ENCODE measurements at regions not wholly inside any gene's neighbourhood (a gene's known extent, or its start where the extent isn't known, plus 50 kb on each side); places are given as distances from the start of the nearest gene placed in this dataset.

DNA sequence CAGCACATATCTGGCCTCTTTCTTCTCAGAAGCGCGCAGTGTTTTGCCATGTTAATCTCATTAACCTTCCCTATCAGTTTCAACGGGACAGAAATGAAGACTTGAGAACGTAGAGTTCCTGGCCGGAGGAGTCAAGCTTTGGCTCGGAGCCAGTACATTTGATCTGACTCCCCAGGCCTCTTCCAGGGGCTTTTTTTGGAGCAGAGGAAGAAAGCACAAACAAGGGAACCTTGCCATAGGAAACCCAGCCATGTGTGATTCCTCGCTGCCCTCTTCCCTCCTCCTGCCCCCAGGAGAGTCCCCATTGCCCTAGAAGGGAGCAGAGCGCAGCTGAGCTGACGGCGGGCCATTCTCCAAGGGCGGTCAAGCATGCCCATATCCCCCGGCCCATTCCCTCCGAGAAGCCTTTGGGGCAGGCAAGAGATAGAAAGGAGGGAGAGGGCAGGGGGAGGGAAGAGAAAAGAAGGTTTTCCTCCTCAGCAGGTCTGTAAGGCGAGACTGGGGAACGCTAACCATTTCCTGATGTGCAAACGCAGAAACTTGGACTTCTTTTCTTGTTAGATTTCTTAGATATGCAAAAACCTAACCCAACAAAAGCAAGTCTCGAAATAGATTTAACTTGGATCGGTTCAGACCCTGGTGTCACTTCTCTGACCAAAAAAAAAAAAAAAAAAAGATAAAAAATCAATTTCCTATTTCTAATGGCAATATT is 63.7 kb upstream of the POU3F3 start:
- TF ChIP-seq, protein P1, sequence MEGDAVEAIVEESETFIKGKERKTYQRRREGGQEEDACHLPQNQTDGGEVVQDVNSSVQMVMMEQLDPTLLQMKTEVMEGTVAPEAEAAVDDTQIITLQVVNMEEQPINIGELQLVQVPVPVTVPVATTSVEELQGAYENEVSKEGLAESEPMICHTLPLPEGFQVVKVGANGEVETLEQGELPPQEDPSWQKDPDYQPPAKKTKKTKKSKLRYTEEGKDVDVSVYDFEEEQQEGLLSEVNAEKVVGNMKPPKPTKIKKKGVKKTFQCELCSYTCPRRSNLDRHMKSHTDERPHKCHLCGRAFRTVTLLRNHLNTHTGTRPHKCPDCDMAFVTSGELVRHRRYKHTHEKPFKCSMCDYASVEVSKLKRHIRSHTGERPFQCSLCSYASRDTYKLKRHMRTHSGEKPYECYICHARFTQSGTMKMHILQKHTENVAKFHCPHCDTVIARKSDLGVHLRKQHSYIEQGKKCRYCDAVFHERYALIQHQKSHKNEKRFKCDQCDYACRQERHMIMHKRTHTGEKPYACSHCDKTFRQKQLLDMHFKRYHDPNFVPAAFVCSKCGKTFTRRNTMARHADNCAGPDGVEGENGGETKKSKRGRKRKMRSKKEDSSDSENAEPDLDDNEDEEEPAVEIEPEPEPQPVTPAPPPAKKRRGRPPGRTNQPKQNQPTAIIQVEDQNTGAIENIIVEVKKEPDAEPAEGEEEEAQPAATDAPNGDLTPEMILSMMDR (IDR thresholded peaks at IDR 0.05): no peak
- TF ChIP-seq POLR2A (IDR thresholded peaks at IDR 0.05): no peak
